RKO (cell line): ENCODE measurements at regions not wholly inside any gene's neighbourhood (a gene's known extent, or its start where the extent isn't known, plus 50 kb on each side); places are given as distances from the start of the nearest gene placed in this dataset.
"Not testable (repeated sequence)": the region's sequence is repeated elsewhere in the genome, so short reads cannot be mapped to it uniquely, and the experiment has no call there.

ENCODE experiments used
- DNase-seq: peaks from one replicate; pipeline ENCODE4 v3.0.0-alpha.2; 2016; ENCODE audit warnings: low spot score

- DNase-seq, result peak; percentile 38
Measured at GRCh38 chr17:68141050-68141449, 105.5 kb downstream of the KPNA2 start.

- DNase-seq, result no peak
Measured at GRCh38 chr17:68142595-68142994, 105.2 kb upstream of the AMZ2 start.

GRCh38 chr17:68143425-68143824, 104.4 kb upstream of the AMZ2 start:
- DNase-seq, result no peak

DNA sequence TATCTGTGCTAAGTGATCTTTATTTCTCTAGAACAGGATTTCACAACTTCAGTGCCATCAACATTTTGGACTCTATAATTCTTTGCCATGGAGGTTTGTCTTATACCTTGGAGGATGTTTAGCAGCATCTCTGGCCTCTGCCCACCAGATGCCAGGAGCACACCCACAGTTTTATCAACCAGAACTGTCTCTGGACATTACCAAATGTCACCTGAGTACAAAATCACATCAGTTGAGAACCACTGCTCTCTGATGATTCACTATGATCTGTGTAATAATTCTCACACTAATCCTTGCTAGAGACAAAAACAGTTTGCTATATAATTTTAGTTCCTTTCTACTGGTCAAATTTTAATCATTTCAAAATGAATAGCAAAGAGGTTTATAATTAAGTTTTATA, 102.8 kb upstream of the AMZ2 start:
- no peak for DNase-seq

DNA sequence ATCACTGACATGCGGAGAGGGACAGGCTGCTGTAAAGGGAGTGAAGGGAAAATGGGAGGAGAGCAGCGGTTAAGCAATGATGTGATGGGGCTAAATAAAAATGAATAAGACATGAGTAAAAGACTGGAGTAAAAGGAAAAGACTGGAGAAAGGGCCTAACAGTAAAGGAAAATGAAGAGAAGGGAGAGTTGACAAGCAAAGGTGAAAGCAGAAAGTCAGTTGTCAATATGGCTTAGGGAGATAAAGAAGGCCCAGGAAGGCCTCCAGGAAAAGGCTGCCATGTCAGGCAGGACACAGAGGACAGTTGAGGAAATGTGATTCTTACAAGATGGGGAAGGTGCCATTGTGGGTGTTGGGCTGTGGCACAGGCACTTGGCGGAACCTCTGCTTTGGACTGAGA, 98.9 kb upstream of the AMZ2 start:
- no peak for DNase-seq

DNA sequence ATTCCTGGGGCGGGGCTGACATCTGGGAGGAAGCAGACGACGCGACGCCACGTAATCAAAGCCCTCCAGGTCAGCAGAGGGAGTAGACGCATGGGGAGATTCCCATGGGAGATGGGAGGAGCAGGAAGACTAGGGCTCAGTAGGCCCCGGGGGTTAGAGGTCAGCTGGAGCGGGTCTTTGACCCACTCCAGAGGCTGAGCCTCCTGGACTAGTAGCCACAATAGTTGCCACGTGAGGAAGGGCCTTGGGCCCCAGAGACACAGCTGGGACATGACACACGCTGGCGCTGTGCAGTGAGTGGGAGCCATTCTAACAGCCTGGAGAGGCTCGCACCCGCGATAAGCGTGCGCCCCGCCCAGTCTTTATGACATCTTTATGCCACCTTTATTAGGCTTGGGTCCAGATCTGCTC, 95.7 kb upstream of the AMZ2 start:
- DNase-seq, result no peak

DNA sequence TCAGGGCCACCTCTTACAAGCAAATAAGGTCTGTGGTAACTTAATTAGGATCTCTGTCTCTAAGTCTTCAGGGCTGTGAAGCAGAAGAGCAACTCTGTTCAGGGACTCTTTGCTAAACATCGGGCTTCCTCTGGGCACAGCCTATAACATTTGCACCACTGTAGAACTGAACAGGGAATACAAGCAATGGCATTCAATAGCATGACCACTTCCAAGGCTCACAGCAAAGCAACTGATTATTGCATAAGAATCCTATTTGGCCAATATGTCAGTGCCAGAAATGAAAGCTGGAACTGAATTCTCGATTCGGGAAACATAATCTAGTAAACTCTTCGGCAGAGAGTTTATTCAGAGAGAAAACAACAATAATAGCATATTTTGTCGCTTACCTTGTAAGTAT, 92.2 kb upstream of the AMZ2 start:
- DNase-seq, result no peak

DNA sequence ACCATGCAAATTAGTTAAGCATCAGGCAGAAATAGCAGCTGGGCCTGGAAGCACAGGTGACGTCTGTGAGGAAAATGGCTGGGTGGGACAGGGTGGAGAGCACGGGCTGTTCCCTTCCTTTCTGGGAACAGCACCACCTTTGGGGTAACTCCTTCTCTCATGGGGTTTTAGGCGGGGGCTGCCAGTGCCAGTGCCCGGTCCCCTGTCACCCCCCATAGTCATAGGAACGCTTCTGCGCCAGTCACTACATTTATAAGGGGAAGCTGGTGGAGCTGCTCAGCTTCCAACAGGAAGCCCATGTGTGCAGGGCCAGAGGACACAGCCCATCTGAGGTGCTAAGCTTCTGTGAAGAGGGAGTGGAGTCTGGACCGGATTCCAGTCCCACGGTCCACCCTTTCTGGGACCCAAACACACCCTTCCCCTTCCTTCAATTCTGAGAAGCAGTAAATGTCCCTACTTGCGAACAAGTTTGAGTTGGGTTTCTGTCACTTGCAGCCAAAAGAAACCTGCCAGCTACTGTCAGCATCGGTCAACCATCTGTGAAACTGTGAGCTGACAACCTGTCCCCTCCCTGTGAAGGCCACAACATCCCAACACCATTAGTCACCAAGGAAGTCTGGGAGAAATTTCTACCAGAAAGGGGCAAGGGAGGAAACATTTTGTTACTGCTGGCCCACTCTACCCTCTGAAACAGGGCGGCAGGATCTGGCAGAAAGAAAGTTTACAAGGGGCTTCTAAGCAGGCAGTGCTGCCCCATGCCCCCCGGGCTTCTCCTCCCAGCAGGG, 86.0 kb upstream of the AMZ2 start:
- no peak for DNase-seq

DNA sequence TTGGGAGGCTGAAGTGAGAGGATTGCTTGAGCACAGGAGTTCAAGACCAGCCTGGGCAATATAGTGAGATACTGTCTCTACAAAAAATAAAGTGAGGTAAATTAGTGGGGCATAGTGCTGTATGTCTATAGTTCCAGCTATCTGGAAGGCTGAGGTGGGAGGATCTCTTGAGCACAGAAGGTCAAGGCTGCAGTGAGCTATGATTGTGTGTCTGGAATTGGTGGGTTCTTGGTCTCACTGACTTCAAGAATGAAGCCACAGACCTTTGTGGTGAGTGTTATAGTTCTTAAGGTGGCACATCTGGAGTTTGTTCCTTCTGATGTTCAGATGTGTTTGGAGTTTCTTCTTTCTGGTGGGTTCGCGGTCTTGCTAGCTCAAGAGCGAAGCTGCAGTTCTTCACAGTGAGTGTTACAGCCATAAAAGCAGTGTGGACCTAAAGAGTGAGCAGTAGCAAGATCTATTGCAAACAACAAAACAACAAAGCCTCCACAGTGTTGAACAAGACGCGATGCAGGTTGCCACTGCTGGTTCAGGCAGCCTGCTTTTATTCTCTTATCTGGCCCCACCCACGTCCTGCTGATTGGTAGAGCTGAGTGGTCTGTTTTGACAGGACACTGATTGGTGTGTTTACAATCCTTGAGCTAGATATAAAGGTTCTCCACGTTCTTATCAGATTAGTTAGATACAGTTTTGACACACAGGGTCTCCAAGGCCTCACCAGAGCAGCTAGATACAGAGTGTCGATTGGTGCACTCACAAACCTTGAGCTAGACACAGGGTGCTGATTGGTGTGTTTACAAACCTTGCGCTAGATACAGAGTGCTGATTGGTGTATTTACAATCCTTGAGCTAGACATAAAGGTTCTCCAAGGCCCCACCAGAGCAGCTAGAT, 79.3 kb upstream of the AMZ2 start:
- DNase-seq, result not testable (repeated sequence)

- DNase-seq, result not testable (repeated sequence)
Measured at GRCh38 chr17:68169165-68169821, 78.5 kb upstream of the AMZ2 start.

GRCh38 chr17:68169840-68170239, 78.0 kb upstream of the AMZ2 start:
- no peak for DNase-seq

- DNase-seq, result no peak
Measured at GRCh38 chr17:68170246-68170645, 77.6 kb upstream of the AMZ2 start.

GRCh38 chr17:68172461-68172954, 75.3 kb upstream of the AMZ2 start:
- peak; percentile 65 for DNase-seq

DNA sequence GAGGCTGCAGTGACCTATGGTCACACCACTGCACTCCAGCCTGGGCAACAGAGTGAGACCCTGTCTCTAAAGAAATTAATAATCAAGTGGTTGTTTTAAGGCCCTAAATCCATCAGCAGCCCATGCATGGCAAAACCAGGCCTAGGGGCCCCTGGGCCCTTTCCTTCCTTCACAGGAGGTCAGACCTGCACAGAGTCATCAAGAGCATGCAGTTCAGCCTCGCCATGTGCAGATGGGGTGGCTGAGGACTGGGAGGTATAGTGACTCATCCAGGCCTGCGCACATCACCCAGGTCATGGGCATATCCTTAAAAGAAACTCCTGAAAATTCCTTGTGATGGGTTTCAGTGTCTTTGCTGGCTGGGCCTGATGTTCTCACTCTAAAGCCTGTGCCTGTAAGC, 72.4 kb upstream of the AMZ2 start:
- no peak for DNase-seq

DNA sequence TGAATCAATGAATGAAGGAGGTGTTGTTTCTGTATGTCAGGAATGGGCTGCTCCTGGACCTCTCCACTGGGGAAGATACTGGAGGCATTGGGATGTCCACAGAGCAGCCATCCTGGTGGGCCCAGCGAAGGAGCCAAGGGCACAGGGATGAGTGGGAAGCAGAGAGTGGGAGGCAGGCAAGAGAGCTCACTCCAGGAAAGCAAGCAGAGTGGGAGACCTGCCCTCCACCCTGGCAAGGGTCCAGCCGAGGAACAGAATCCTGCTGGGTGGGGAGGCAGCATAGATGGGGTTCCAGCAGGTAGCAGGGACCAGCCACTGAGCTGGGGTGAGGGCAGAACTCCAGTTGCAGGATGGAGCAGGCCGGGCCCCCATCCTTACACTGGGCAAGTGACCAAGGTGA, 71.9 kb upstream of the AMZ2 start:
- no peak for DNase-seq

DNA sequence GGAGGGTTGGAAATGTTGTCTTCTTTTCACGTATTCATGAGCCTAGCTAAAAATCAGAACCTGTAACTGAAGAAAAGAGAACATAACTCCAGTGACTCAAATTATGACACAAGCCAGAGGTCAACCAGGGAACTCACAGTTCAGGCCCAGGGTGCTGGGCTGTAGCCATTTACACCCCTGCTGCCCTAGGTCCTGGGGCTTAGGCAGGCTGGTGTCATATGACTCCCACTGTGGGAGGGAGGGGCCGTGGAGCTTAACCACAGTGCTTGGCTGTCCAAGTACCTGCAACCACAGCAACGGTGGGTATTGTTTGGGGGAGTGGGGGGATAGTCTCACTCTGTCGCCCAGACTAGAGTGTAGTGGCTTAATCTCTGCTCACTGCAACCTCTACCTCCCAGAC, 71.1 kb upstream of the AMZ2 start:
- DNase-seq, result no peak

DNA sequence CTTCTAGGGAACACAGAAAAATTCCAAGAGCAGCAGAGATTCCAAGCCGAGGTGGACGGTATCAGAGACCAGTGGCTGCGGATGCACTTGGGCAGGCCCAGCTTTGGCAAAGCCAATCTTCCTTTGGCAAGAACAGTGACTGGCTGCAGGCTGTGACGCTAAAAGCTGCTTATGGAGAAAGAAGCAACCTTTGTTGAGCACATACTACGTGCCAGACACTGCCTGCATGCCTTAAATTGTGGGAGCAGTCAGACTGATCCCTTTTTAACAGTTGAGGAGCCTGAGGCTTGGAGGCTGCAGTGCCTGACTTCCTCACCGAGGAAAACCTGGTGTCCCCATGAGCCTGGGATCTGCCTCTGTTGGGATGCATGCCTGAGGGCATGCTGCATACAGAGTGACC, 69.0 kb upstream of the AMZ2 start:
- no peak for DNase-seq

GRCh38 chr17:68179236-68179925, 68.5 kb upstream of the AMZ2 start:
- DNase-seq, result no peak

DNA sequence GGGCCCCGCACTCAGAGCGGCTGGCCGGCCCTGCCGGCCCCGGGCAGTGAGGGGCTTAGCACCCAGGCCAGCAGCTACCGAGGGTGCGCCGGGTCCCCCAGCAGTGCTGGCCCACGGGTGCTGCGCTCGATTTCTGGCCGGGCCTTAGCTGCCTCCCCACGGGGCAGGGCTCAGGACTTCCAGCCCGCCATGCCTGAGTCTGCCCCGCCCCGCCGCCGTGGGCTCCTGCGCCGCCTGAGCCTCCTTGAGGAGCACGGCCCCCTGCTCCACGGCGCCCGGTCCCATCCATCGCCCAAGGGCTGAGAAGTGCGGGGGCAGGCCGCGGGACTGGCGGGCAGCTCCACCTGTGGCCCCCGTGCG, 67.9 kb upstream of the AMZ2 start:
- DNase-seq, result no peak

- DNase-seq, result no peak
Measured at GRCh38 chr17:68182011-68182306, 65.9 kb upstream of the AMZ2 start.

DNA sequence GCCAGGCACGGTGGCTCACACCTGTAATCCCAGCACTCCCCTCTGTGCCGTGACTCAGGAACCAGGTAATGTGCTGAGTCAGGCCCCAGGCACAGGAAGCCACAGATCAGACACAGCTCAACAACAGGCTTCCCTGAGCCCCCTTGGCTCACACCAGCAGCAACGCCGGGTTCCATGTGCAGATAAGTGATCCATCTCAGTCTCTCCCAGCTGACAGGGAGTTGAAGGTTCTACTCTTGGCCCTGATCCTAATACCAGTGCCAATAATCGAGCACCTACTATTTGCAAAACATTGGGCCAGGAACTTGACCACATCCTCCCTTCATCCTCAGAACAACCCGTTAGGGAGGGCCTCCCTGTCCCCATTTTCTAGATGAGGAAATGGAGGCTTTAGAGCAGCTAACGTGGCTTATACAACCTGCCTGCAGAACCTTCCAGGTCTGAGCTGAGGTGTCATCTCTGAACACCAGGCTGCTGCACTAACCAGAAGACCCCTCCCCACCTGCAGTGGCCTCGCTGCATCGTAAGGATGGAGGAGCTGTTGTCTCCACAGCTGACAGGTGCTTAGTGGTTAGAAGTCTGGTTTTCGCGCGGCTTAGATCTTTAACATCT, 64.8 kb upstream of the AMZ2 start:
- no peak for DNase-seq

GRCh38 chr17:68184141-68184571, 63.7 kb upstream of the AMZ2 start:
- DNase-seq, result no peak
